ENCODE measurements at regions not wholly inside any gene's neighbourhood (a gene's known extent, or its start where the extent isn't known, plus 50 kb on each side); places are given as distances from the start of the nearest gene placed in this dataset.

DNA sequence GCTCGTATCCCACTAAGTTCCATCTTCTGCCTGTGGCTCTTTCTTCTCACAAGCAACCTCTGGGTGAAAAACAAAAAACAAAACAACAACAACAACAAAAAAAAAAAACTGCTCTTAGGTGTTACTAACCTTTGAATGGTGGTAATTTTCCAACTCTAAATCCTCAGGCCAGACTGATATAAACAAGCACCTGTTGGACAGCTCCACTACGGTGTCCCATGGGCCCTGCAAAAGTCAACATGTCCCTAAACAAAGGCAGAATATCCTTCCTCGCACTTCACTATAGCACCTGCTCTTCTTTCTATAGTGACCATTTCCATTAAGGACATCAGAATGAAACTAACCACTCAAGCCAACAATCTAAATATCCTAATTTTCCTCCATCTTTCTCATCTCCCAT lies 54.6 kb upstream of the PARM1 start:
- intact Hi-C loops (cut with DNase I) = no loop called here
- no peak for DNase-seq
- Histone ChIP-seq H3K4me1 (peaks cover 0 to 8% of the 10 kb centered on the region in 2 donors), H3K27me3 (no peaks in the 10 kb centered on the region), H3K36me3 (no peaks in the 10 kb centered on the region), H3K9me3 (no peaks in the 10 kb centered on the region), H3K4me3 (replicated peaks in 1 of 3) (no peak overlapping the region), H3K27ac (no peak overlapping the region)
- TF ChIP-seq, protein P1, sequence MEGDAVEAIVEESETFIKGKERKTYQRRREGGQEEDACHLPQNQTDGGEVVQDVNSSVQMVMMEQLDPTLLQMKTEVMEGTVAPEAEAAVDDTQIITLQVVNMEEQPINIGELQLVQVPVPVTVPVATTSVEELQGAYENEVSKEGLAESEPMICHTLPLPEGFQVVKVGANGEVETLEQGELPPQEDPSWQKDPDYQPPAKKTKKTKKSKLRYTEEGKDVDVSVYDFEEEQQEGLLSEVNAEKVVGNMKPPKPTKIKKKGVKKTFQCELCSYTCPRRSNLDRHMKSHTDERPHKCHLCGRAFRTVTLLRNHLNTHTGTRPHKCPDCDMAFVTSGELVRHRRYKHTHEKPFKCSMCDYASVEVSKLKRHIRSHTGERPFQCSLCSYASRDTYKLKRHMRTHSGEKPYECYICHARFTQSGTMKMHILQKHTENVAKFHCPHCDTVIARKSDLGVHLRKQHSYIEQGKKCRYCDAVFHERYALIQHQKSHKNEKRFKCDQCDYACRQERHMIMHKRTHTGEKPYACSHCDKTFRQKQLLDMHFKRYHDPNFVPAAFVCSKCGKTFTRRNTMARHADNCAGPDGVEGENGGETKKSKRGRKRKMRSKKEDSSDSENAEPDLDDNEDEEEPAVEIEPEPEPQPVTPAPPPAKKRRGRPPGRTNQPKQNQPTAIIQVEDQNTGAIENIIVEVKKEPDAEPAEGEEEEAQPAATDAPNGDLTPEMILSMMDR (IDR thresholded peaks at IDR 0.05) = no peak
- no peak for TF ChIP-seq POLR2A (IDR thresholded peaks at IDR 0.05)
- 83 to 89% methylated on average over 3 of the region's 3 CpGs for WGBS, 2 donors

GRCh38 chr4:74875451-74875850 lies 57.5 kb upstream of the PARM1 start:
- Histone ChIP-seq H3K4me3 (replicated peaks in 1 of 3) (no peak overlapping the region), H3K27ac (no peak overlapping the region), H3K36me3 (no peaks in the 10 kb centered on the region), H3K4me1 (peaks cover 0 to 10% of the 10 kb centered on the region in 2 donors), H3K27me3 (no peaks in the 10 kb centered on the region), H3K9me3 (no peaks in the 10 kb centered on the region)
- intact Hi-C loops (cut with DNase I) = no loop called here
- TF ChIP-seq, protein P1 (IDR thresholded peaks at IDR 0.05) = no peak
- no peak for TF ChIP-seq POLR2A (IDR thresholded peaks at IDR 0.05)
- no peak for DNase-seq
- WGBS, 2 donors = 80 to 94% methylated on average over 2 of the region's 2 CpGs

DNA sequence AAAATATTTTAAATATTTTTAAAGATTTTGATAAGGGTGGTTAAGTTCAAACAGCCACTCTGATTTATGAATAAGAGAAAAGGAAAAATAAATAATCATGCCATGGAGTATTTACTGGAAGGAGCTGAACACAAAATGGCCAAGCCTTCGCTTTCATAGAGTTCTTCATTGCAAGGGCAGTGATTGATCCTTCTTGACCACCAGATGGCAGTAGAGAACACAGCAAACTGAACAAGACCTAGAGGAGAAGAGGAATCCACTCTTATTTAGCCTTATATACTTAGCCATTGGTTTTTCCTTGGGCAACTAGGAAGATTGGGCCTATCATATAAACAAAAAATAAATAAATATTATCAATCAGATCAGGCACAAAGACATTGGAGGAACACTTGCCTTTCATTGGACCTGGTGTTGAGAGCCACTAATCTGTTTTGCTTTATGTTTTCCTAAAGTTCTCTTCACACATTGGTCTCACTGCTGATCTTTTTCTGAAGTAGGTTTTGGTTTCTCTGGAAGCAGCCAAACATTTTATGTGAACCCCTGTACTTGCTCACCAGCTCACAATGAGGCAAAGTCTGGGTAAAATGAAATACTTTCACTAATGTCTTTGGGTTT lies 58.1 kb upstream of the PARM1 start:
- H3K36me3 ChIP-seq = no peaks in the 10 kb centered on the region
- H3K27ac ChIP-seq = peak overlapping the region in 1 of 3 donors; percentile 85
- H3K4me1 ChIP-seq = peaks cover 0 to 10% of the 10 kb centered on the region in 2 donors
- TF ChIP-seq, protein P1 (IDR thresholded peaks at IDR 0.05) = peak; percentile 70 to 93 (median 83)
- no peak for TF ChIP-seq POLR2A (IDR thresholded peaks at IDR 0.05)
- DNase-seq = peak; percentile 22 to 24
- no peaks in the 10 kb centered on the region for H3K27me3 ChIP-seq
- 37 to 39% methylated on average over 1 of the region's 1 CpG for WGBS, 2 donors
- H3K4me3 ChIP-seq (replicated peaks in 1 of 3) = no peak overlapping the region
- intact Hi-C loops (cut with DNase I) = no loop called here
- H3K9me3 ChIP-seq = no peaks in the 10 kb centered on the region

DNA sequence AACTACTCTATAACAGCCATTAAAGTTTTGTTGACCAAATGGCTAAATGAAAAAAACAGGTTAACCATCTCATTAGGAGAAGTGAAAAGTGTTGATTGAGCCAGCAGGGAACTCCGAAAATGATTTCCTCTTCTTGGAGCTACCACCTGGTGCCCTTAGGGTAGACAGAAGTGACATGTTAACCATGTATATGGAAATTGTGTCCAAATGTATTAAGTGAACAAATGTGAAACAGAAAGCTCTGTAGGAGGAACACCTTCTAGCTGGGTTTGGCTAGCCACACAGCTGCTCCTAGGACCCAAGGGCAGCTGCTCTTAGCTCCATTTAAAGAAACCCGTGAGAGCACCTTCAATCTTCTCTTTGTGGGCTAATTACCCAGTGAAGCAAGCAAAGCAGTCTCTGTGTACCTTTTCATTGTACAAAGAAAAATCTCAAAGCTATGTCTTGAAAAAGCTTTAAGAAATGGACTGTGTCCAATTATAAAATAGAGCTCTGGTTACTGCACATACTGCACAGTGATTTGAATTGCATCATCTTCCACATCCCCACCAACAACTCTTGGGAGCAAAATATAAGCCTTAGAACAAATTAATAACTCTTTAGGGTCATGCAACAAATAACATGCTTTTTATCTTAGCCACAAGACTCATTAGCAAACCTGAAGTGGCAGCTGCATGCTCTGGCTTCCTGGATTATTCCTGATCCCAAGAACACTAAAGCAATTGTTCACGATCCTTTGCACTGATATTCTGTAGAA lies 59.2 kb upstream of the PARM1 start:
- WGBS, 2 donors = 44 to 53% methylated on average over 3 of the region's 3 CpGs
- peak; percentile 24 to 26 for DNase-seq
- H3K27me3 ChIP-seq = no peaks in the 10 kb centered on the region
- H3K27ac ChIP-seq = peak overlapping the region; percentile 43 to 85 (median 63)
- peaks cover 0 to 10% of the 10 kb centered on the region in 2 donors for H3K4me1 ChIP-seq
- no peaks in the 10 kb centered on the region for H3K36me3 ChIP-seq
- intact Hi-C loops (cut with DNase I) = no loop called here
- TF ChIP-seq POLR2A (IDR thresholded peaks at IDR 0.05) = peak in 1 of 2 donors; percentile 26
- TF ChIP-seq, protein P1 (IDR thresholded peaks at IDR 0.05) = no peak
- no peaks in the 10 kb centered on the region for H3K9me3 ChIP-seq
- no peak overlapping the region for H3K4me3 ChIP-seq (replicated peaks in 1 of 3)

GRCh38 chr4:74858921-74859562 lies 64.7 kb upstream of the BTC start:
- Histone ChIP-seq H3K27me3 (no peaks in the 10 kb centered on the region), H3K27ac (no peak overlapping the region), H3K4me3 (replicated peaks in 1 of 3) (no peak overlapping the region), H3K9me3 (no peaks in the 10 kb centered on the region), H3K36me3 (no peaks in the 10 kb centered on the region), H3K4me1 (no peaks in the 10 kb centered on the region)
- no peak for DNase-seq
- WGBS, 2 donors = 77 to 78% methylated on average over 6 of the region's 6 CpGs
- intact Hi-C loops (cut with DNase I) = no loop called here
- TF ChIP-seq, protein P1 (IDR thresholded peaks at IDR 0.05) = no peak
- no peak for TF ChIP-seq POLR2A (IDR thresholded peaks at IDR 0.05)

Measured in thyroid gland (tissue), 4 donors.